ENCODE measurements at regions not wholly inside any gene's neighbourhood (a gene's known extent, or its start where the extent isn't known, plus 50 kb on each side); places are given as distances from the start of the nearest gene placed in this dataset.

DNA sequence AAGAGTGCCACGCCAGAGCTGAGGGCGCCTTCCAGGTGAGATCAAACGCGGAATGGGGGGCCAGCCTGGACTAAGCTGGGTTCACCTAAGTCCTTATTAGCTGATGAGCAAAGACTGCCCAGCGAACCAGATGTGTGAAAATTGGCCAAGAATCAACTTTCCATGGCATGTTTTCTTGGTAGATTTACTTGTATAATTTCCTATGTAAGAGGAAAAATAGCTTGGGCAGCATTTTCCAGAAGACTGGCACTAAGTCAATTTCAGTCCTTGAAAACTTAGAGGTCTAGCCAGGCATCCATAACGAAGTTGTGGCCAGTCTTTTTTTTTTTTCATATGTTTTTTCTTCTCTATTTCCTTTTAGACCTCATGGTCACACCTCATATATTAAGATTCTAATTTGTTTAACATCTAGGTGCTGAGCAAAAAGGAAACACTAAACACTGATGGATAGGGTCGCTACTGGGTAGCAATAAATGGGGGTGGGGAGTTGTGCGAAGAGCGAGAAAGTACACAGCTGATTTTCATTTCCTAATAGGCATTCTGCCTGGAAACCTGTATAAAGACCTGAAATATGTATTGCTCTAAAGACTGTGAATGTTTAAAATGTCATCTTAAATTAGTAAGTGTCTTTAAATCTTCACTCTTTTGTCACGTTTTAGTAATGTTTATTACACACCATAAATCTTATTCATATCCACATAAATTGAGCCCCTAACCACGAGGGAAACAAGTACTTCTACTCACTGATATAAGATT is 188.8 kb downstream of the CD83 start:
- TF ChIP-seq TAF1 (IDR thresholded peaks at IDR 0.05; ENCODE audit: borderline replicate concordance, insufficient read depth, low read length) (no peak), REST (IDR thresholded peaks at IDR 0.05; ENCODE audit: insufficient read depth in 1 of 2, low read depth in 2 of 2, low read length in 2 of 2) (no peak), POLR2AphosphoS5 (IDR thresholded peaks at IDR 0.05; ENCODE audit: low read depth, low read length) (no peak), SIN3A (IDR thresholded peaks at IDR 0.05; ENCODE audit: borderline replicate concordance, insufficient read depth, low read length) (no peak), FOXP2 (optimal IDR thresholded peaks at IDR 0.05; ENCODE audit: borderline replicate concordance, extremely low read depth, extremely low read length, insufficient read depth) (no peak)
